ENCODE measurements at regions not wholly inside any gene's neighbourhood (a gene's known extent, or its start where the extent isn't known, plus 50 kb on each side); places are given as distances from the start of the nearest gene placed in this dataset.

DNA sequence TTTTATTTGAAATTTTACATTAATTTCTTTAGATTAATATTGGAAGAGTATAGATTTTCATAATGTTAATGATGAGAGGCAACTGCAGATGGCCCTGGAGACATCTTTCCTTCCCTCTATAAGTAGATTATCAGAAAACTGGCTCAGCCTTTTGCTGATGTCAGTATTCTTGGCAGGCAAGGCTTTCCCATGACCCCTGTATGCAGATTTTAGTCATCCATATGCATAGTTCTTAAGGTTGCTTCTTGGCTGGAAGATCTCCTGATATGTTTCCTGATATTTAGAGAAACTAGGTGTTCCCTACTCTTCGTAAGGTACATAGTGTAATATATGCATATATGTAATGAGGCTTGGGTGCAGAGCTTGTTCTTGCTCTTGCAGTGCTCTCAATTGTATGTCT, 911.4 kb downstream of the EPHA3 start:
- no peaks in the 10 kb centered on the region for H3K79me2 ChIP-seq (ENCODE audit: insufficient read depth, low read length)
- peaks cover 0 to 2% of the 10 kb centered on the region in 2 donors for H3K9me3 ChIP-seq (replicated peaks in 1 of 2; ENCODE audit: control insufficient read depth in 1 of 2, insufficient read depth in 1 of 2, low read length in 2 of 2)
- no peak overlapping the region for H3K4me2 ChIP-seq (replicated peaks; ENCODE audit: extremely low read depth, low read length, poor library complexity, severe bottlenecking)
- H3K4me1 ChIP-seq (ENCODE audit: control insufficient read depth in 1 of 2, insufficient read depth in 2 of 2, low read length in 2 of 2) = no peaks in the 10 kb centered on the region
- no peak overlapping the region for H3K9ac ChIP-seq (ENCODE audit: insufficient read depth, low read length, poor library complexity, severe bottlenecking)
- no peak overlapping the region for H3K27ac Mint-ChIP-seq
- H3K4me3 ChIP-seq (replicated peaks in 1 of 3; ENCODE audit: low read depth in 2 of 3, low read length in 3 of 3) = no peak overlapping the region
- H3K4me1 Mint-ChIP-seq = no peaks in the 10 kb centered on the region
- intact Hi-C loops (cut with micrococcal nuclease) = no loop called here
- no peak overlapping the region for H2AFZ ChIP-seq (ENCODE audit: insufficient read depth, low read depth, low read length, poor library complexity, severe bottlenecking)
- H3K27me3 ChIP-seq (ENCODE audit: control insufficient read depth in 2 of 2, insufficient read depth in 2 of 2, low read length in 2 of 2) = no peaks in the 10 kb centered on the region
- whole genome bisulfite sequencing (ENCODE audit: insufficient coverage) = no CpG with 5 or more reads among the region's 1 CpG
- no peak overlapping the region for H3K27ac ChIP-seq (ENCODE audit: low read depth in 1 of 2, low read length in 2 of 2)
- TF ChIP-seq, protein P1, sequence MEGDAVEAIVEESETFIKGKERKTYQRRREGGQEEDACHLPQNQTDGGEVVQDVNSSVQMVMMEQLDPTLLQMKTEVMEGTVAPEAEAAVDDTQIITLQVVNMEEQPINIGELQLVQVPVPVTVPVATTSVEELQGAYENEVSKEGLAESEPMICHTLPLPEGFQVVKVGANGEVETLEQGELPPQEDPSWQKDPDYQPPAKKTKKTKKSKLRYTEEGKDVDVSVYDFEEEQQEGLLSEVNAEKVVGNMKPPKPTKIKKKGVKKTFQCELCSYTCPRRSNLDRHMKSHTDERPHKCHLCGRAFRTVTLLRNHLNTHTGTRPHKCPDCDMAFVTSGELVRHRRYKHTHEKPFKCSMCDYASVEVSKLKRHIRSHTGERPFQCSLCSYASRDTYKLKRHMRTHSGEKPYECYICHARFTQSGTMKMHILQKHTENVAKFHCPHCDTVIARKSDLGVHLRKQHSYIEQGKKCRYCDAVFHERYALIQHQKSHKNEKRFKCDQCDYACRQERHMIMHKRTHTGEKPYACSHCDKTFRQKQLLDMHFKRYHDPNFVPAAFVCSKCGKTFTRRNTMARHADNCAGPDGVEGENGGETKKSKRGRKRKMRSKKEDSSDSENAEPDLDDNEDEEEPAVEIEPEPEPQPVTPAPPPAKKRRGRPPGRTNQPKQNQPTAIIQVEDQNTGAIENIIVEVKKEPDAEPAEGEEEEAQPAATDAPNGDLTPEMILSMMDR (IDR thresholded peaks at IDR 0.05) = no peak
- H4K20me1 ChIP-seq (ENCODE audit: insufficient read depth, low read length) = no peaks in the 10 kb centered on the region
- DNase-seq = no peak
- H3K36me3 ChIP-seq (replicated peaks in 1 of 2; ENCODE audit: control insufficient read depth in 1 of 2, insufficient read depth in 2 of 2, low read length in 2 of 2) = no peaks in the 10 kb centered on the region
- H3K36me3 Mint-ChIP-seq = no peaks in the 10 kb centered on the region
- H3K27me3 Mint-ChIP-seq (ENCODE audit: low read depth in 3 of 3) = peaks cover 0 to 3% (median 1%) of the 10 kb centered on the region in 3 donors
- H3K9me3 Mint-ChIP-seq = peaks cover 0 to 9% (median 3%) of the 10 kb centered on the region in 7 donors
- no peak overlapping the region for H3K4me3 Mint-ChIP-seq

DNA sequence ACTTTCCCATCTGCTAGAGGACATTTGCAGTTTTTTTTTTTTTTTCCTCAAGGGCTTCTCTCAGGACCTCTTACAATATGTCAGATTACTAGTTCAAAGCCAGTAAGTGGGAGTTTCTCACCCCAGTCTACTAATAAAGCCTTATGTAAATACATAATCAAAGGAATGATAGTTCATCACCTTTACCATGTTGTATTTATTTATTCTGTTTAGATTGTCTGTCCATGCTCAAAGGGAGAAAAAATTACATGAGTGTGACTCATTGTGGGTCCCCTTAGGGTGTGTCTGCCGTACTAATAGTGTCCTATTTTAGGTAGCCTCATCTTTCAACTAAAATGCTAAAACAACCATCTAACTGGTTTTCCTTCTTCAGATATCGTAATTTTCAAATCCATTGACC, 917.6 kb downstream of the EPHA3 start:
- no peak overlapping the region for H3K4me2 ChIP-seq (replicated peaks; ENCODE audit: extremely low read depth, low read length, poor library complexity, severe bottlenecking)
- no peak overlapping the region for H3K4me3 ChIP-seq (replicated peaks in 1 of 3; ENCODE audit: low read depth in 2 of 3, low read length in 3 of 3)
- DNase-seq = no peak
- Mint-ChIP-seq H3K36me3 (no peaks in the 10 kb centered on the region), H3K4me1 (no peaks in the 10 kb centered on the region), H3K9me3 (peaks cover 2 to 12% (median 3%) of the 10 kb centered on the region in 7 donors), H3K27me3 (ENCODE audit: low read depth in 3 of 3) (peaks cover 0 to 2% (median 1%) of the 10 kb centered on the region in 3 donors), H3K27ac (peak overlapping the region in 1 of 7 donors; percentile 12), H3K4me3 (no peak overlapping the region)
- WGBS (ENCODE audit: insufficient coverage) = no CpG with 5 or more reads among the region's 2 CpGs
- intact Hi-C loops (cut with micrococcal nuclease) = no loop called here
- no peaks in the 10 kb centered on the region for H3K27me3 ChIP-seq (ENCODE audit: control insufficient read depth in 2 of 2, insufficient read depth in 2 of 2, low read length in 2 of 2)
- H4K20me1 ChIP-seq (ENCODE audit: insufficient read depth, low read length) = no peaks in the 10 kb centered on the region
- no peaks in the 10 kb centered on the region for H3K79me2 ChIP-seq (ENCODE audit: insufficient read depth, low read length)
- no peak overlapping the region for H3K27ac ChIP-seq (ENCODE audit: low read depth in 1 of 2, low read length in 2 of 2)
- H3K4me1 ChIP-seq (ENCODE audit: control insufficient read depth in 1 of 2, insufficient read depth in 2 of 2, low read length in 2 of 2) = no peaks in the 10 kb centered on the region
- TF ChIP-seq, protein P1 (IDR thresholded peaks at IDR 0.05) = no peak
- H2AFZ ChIP-seq (ENCODE audit: insufficient read depth, low read depth, low read length, poor library complexity, severe bottlenecking) = no peak overlapping the region
- no peak overlapping the region for H3K9ac ChIP-seq (ENCODE audit: insufficient read depth, low read length, poor library complexity, severe bottlenecking)
- H3K36me3 ChIP-seq (replicated peaks in 1 of 2; ENCODE audit: control insufficient read depth in 1 of 2, insufficient read depth in 2 of 2, low read length in 2 of 2) = no peaks in the 10 kb centered on the region
- H3K9me3 ChIP-seq (replicated peaks in 1 of 2; ENCODE audit: control insufficient read depth in 1 of 2, insufficient read depth in 1 of 2, low read length in 2 of 2) = peaks cover 0 to 3% of the 10 kb centered on the region in 2 donors
